ENCODE measurements at regions not wholly inside any gene's neighbourhood (a gene's known extent, or its start where the extent isn't known, plus 50 kb on each side); places are given as distances from the start of the nearest gene placed in this dataset.

DNA sequence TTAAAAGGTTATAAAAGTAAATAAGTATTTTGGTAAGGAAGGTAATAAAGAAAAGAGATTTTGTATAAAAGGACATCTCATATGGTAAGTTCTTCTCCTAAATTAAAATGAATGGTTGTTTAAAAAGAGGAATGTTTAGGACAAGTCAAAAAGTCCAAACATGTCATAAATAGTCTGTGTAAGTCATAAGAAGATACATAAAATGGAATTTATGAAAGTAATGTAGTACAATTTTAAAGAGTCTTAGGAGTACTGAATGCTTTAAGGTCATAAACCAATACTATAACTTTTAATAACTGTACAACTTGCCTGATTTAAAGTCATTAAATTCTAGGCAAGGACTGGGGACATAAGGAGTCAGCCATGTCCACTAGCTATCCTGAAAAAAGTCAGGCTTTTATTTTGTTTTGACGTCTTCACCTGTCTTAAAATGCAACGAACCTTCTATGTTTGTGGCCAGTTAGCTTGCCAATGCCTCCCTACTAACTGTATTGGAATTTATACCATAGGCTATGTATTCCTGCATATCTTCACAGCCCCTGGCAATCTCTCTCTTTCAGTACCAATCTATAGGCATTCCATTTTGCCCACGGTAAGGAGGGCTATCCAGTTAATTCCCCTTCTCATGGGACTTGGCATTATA, 312.3 kb upstream of the LRRTM4 start:
- TF ChIP-seq, protein P1, sequence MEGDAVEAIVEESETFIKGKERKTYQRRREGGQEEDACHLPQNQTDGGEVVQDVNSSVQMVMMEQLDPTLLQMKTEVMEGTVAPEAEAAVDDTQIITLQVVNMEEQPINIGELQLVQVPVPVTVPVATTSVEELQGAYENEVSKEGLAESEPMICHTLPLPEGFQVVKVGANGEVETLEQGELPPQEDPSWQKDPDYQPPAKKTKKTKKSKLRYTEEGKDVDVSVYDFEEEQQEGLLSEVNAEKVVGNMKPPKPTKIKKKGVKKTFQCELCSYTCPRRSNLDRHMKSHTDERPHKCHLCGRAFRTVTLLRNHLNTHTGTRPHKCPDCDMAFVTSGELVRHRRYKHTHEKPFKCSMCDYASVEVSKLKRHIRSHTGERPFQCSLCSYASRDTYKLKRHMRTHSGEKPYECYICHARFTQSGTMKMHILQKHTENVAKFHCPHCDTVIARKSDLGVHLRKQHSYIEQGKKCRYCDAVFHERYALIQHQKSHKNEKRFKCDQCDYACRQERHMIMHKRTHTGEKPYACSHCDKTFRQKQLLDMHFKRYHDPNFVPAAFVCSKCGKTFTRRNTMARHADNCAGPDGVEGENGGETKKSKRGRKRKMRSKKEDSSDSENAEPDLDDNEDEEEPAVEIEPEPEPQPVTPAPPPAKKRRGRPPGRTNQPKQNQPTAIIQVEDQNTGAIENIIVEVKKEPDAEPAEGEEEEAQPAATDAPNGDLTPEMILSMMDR (IDR thresholded peaks at IDR 0.05; ENCODE audit: low read depth, low read length), result no peak
- TF ChIP-seq, protein P2, sequence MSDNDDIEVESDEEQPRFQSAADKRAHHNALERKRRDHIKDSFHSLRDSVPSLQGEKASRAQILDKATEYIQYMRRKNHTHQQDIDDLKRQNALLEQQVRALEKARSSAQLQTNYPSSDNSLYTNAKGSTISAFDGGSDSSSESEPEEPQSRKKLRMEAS (IDR thresholded peaks at IDR 0.05; ENCODE audit: low read depth, low read length), result no peak

Measured in NB4 (cell line).